GM18861 (cell line): ENCODE measurements at regions not wholly inside any gene's neighbourhood (a gene's known extent, or its start where the extent isn't known, plus 50 kb on each side); places are given as distances from the start of the nearest gene placed in this dataset.

Source experiments
- ATAC-seq: cut with Tn5 transposase; IDR thresholded peaks from one replicate; pipeline ENCODE4 v1.9.1; 2021; ENCODE audit not compliant: unreplicated experiment

DNA sequence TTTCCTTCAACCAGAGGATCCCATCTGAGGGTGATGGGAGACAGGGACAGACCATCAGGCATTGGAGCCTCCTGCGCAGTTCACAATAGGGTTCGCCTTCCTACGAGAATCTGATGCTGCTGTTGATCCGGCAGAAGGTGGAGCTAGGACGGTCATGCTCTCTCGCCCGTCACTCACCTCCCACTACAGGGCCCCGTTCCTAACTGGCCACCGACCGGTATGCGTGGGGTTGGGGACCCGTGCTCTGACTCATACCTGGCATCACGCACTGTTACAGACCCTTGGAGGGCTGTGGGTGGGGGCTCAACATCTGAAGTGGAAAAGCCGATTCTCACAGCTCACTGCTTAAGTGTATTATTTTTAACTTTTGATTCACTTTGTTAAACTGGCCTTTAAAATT, 402.3 kb downstream of the BRD1 start:
- ATAC-seq, result no peak

DNA sequence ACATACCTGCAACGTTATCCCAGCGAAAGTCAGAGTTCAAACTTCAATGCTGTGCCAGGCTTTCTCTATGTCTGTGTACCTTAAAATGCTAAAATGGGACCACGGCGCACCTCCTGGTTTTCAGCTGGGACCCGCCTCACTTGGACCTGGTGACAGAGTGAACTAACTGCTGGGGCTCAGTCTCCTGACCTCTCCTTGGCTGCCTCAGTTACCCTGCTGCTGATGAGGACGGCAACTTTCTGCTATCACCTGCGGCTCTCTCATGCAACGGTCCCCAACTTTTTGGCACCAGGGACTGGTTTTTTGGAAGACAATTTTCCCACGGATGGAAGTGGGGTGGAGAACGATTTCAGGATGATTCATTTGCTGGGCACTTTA, 402.8 kb downstream of the BRD1 start:
- no peak for ATAC-seq

DNA sequence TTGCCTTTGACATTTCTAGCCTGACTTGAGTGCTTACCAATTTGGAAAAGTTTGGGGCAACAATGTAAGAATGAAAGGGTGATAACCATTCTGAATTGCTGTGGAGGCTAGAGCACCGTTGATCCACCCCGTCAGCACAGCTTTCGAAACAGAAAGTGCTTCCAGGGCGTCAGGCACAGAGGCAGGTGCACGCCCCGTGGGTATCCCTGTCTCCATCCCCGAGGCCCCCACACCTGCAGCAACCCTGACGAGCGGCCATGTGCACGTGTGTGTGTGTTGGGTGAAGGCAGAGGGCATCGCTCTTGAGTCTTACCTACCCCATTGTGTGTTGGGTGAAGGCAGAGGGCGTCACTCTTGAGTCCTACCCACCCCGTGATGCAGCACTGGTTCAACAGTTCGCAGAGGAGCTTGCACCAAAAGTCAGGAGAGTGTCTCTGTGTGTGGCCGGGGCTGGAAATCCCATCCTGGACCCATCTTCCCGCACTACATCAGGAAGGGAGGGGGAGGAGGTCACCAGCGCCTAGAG, 404.5 kb downstream of the BRD1 start:
- no peak for ATAC-seq

DNA sequence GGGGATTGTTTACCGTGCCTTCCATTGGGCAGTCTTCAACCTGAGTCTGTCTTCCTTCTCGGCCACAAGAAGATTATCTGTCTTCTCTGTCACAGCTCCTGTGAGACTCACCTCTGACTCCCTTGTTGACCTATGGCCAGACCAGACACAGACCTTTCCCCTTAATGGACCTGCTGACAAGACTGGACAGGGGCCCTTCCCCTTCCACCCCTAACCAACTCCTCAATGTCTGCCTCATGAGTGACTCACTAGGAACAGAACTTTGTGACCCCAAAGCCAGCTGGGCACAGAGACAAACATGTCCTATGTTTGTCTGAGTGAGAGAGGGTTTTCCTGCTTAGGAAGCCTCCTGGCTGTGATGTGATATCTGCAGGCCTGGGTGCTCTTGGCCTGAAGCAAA, 405.0 kb downstream of the BRD1 start:
- no peak for ATAC-seq

DNA sequence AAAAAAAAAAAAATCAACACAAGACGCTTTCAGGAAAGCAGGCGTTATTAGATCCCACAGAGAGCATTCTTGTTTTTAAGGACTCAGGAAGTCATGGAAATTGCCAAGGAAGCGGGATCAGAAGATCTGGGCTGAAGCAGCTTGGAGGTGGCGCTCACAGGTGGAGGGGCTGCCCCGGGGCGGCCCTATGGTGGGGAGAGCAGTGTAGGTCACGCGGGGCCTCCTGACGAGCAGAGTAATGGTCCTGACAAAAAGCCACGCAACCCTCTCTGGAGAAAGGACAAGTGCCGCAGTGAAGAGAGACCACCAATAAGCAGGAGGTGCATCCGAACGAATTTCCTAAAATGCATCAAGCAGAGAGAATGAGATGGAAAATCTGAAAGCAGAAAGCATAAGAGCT, 407.0 kb downstream of the BRD1 start:
- ATAC-seq, result no peak

DNA sequence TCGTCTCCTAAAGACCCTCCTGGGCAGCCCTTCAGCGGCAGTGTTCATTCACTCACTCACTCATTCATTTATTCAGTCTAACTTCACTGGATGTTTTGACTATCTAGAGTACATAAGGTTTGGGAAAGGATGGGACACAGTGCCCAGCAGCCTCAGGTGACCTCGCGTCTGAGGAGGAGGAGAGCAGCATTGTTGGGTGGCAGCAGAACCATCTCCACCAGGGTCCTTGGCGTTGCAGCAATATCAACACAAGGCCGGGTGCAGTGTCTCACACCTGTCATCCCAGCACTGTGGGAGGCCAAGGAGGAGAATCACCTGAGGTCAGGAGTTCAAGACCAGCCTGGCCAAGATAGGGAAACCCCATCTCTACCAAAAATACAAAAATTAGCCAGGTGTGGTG, 408.0 kb downstream of the BRD1 start:
- no peak for ATAC-seq

DNA sequence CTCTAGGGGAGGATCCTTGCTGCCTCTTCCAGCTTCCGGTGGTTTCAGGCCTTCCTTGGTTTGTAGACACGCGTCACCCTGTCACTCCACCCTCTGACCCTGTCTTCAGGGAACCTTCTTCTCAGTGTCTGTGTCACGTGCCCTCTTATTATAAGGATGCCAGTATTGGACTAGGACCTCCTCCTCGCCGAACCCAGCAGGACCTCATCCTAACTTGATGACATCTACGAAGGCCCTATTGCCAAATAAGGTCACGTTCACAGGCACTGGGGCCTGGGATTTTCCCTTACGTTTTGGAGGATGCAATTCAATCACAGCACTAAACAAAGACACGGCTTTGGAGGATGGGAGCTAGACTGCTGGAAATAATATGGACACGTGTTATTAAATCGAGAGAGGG, 408.7 kb downstream of the BRD1 start:
- no peak for ATAC-seq

DNA sequence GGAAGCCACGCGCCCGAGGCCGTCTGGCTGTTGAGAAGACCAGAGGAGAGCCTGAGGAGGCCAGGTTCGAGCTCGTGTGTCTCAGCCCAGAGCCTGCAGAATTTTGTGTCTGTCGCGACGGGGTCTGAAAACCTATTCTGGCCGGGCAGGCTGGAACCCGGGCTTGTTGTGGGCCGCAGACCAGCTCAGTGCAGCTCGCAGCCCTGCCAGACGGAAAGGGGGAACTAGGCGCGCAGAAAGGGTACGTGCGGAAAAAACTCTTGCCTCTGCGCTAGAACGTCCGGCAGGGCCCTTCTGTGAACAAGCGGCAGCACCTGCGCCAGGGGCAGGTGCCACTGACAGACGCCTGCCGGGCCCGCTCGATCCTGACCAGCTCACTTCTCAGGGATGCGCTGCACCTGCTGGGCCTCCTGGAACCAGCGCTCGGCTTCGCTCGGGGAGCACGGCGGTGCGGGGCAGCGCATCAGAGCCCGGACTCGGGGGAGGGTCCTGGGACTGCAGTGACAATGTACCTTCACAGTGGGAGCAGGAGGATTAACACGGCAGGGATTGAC, 409.3 kb downstream of the BRD1 start:
- ATAC-seq, result no peak

DNA sequence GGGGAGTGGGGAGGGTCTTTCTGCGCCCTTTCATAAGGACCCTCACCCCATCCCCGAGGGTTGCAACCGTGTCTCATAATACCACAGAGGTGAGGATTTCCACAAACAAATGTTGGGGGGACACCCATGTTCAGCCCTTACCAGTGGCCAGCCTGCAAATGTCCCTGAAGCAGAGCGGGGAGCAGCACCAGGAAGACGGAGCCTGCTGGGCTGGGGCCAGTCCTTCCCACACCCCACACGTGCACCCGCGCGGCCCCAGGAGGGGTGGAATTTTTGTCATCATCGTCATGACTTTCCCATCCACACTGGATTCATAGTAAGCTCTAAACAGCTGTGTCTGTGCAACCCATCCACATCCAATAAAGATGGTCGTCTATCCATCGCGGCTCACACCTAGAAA, 409.8 kb downstream of the BRD1 start:
- ATAC-seq, result no peak

DNA sequence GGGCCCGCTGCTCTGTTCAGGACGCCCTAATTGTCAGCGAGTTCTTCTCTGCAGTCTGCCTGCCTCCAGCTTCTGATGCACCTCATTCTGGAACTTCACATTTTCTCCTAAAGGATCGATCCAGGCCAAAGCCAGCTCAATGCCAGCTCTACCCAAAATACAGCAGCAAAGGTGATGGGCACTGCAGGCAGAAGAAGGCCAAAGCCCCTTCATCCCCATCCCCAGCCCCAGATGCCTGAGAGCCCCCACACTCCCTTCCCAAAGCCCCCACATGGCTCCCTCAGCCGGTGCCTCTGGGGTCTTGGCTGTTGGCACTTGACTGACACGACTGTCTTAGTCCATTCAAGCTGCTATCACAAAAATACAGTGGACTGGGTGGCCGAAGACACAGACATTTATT, 410.3 kb downstream of the BRD1 start:
- no peak for ATAC-seq

DNA sequence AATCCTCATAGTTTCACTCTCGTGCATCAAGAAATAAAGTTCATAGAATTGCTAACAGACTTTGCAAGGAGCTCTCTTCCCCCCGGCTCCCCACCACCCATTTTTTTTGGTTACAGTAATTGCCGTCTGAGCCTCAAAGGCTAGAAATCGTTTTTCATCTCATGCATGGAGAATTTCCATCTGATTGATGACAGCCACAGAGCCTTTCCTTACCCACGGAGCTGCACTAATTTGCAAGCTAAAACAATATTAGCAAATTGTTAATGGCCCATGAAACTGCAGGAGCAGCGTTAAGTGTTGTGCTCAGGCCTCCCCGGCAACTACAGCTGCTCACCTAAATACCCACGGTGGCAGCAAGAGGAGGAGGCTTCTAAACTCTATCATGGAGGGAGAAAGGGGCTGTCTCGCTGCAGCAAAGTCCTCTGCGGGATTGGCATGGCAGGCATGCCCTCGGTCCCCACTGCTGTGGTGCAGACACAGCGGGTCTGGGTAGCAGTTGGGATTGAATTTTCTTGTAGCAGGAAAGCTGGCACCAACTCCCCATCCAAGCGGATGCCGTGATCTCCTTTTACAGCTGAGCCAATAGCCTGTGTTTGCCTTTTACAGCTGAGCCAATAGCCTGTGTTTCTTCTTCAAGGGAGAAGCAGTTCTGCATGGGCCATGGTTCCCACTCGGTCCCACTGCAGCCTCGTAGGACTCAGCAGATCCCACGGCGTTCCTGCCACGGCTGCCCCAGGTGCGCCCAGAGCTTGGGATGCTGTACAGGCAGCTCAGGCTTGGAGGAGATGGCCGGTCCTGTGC, 412.3 kb downstream of the BRD1 start:
- ATAC-seq, result no peak

DNA sequence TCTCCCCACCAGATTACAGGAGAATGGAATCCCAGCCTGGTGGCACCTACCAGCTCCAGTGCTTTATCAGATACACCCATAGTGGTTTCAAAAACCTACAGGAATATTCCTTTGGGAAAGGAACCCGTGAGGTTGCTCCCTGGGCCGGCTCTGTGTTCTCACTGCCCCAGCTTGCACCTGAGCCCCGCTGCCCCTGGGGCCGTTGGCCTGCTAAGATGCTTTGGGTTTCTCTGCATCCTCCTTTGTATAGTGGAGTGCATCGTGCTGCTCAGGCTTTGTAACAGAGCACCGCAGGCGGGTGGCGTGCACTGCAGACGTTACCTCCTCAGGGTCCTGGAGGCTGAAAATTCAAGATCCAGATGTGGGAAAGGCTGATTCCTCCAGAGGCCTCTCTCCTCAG, 414.1 kb downstream of the BRD1 start:
- ATAC-seq, result no peak

DNA sequence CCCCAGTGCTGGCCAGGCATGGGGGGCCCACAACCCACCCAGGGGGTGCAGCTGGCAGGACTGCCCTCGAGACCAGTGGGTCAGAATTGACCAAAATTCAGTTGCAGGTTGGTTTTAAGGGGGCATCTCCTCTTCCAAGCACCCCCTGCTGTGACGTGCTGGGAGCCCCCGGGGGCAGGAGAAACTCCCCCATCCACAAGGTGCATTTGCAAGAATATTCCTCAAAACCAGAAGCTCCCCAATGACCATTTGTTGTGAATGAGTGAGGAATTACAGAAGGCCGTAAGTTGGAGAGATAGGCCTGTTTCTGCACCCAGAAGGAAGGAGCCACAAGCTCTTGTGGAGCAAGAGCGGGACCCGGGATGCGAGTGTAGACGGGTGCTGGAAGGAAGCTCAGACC, 414.5 kb downstream of the BRD1 start:
- no peak for ATAC-seq

DNA sequence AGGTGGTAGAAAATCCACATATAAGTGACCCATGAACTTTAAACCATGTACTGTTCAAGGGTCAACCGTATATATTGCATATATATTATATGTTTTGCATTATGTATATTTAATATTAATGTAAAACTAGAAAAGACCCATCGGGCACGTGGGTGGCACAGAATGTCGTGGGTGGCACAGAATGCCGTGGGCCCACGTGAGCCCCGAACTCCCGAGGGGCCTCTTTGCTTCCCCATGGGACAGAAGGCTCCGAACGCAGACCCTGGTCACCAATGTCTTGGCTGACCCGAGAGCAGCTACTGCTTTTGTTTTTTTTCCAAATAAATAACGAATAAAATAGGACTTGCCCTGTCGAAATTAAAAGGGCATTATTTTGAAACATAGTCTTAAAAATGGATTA, 415.4 kb downstream of the BRD1 start:
- no peak for ATAC-seq

DNA sequence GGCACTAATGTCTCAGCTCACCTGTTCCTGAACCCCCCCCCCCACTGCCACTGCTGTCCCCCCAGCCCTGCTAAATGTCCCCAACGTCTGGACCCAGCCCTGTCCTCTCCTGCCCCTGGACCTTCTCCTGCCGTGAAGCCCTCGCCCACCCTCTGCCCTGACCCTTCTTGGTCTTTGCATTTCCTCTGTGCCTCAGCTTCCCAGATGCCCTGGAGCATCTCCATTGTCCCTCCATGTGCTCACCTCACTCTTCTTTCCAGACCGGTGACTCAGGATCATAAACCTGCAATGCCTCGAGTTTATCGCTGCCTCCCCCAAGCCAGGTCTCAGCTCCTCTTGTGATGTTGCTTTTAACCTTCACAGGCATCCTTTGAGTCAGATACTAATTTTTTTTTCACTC, 416.4 kb downstream of the BRD1 start:
- no peak for ATAC-seq

DNA sequence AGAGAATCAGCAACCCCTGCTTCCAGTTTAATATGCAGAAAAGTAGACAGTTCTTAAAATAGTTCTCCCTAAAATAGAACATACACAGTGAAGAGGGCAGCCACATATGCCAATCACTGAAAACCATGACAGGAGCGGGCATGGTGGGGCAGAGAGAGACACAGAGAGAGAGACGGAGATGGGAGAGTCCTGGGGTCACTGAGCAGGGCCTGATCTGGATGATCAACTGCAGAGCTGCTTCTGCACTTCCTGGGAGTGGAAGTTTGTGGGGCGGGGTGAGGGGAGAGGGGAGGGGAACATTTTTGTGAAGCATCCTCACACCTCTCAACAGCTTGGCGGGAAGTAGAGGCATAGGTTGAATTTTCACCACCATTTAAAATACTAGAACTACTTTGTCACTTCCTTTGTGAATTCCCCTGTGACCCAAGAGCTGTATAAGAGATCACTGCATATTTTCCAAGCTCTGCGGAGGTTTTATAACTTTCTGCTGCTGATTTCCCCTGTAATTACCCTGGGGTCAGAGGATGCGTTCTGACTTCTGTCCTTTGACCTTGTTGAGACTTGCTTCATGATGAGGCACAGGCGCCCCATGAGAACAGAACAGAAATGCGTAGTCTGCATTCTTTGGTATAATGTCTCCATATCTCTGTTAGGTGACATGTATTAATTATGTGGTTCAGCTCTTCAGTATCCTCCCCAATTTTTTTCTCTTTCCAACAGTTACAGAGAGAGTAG, 419.4 kb downstream of the BRD1 start:
- ATAC-seq, result no peak

DNA sequence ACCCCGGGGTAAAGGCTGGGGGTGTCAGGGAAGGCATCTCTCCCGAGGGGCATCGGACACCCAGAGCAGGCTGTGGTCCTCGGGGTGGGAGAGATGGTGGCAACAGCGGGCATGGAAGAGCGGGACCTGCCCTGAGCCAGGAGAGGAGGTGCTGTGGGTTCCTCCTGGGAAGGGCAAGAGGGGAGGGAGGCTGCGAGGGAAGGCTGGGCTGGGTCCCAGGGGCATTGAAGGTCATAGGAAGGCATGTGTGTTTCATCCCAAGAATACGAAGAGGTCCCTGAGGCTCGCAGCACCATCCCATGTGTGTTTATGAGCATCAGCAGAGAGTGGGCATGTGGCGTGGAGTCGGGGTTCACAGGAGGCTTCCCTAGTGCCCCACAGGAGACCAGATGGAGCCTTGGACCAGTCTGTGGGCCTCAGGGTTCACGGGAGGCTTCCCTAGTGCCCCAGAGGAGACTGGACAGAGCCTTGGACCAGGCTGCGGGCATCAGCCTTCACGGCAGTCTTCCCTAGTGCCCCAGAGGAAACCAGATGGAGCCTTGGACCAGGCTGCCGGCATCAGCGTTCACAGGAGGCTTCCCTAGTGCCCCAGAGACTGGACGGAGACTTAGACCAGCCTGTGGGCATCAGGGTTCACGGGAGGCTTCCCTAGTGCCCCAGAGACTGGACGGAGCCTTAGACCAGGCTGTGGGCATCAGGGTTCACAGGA, 420.6 kb downstream of the BRD1 start:
- ATAC-seq, result no peak

DNA sequence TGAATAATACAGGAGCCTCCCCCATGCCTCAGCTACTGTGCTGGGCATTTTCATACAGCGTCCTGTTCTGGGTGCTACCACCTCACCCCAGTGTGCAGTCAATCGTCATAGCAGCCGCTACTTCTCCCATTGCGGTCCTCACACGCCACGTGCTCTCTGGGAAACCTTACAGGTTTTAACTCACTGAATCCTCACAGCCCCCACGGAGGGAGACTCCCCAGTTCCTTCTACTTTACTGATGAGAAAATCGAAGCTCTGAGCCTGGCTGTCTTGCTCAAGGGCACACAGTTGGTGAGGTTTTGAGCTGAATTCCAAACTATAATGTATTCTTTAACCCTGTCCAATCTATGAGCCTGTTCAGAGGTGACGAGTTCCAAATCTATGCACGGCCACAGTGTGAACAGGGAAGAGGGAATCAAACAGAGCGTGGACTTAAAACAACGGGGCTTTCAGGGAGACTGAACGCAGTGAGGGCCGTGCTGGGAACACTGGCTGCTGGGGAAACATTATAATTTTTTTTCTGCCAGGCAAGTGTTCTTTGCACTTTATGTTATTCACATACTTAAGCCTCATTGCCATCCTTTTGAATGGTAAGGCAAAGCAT, 421.5 kb downstream of the BRD1 start:
- ATAC-seq, result no peak

DNA sequence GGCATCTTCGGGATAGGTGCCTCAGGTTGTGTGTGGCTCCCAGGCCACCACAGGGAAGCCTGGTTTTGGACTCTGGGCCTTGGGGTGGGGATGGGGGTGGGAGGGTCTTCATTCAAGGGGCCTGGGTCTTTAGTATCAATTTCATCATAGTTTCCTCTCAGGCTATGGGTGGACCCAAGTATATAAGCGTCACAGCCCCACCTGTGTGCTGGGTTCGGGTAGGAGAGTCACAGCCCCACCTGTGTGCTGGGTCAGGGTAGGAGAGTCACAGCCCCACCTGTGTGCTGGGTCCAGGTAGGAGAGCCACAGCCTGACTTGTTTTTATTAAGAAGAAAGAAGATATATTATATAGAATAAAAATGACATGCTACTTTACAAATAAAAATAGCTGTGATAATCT, 422.1 kb downstream of the BRD1 start:
- no peak for ATAC-seq

DNA sequence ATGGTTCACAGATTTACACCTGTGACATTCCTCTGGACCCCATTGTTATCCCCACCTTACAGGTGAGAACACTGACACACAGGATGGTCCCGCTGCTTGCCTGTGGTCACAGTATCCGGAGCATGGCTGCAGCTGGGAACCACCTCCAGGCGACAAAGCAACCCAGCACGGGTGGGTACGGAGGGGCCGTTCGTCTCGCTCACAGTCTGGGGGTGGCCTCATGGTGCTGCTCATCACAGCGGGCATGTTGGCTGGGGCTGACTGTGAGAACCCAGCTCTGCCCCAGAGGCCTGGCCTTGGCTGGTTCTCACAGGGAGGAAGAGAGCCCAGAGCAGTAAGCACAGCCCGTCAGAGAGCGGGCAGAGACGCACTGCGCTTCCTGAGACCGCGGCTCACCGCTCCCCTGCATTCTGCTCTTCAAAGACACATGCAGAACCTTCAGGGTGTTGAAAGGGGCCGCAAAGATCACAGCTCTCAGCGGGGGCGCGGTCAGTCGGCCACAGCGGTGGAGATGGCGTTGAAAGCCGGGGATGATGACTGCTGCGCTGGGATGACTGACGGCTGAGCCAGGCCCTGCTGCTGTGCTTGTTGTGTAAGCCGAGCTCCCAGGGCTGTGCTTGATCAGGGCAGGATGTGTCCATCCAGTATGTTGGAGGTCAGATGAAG, 423.0 kb downstream of the BRD1 start:
- no peak for ATAC-seq

DNA sequence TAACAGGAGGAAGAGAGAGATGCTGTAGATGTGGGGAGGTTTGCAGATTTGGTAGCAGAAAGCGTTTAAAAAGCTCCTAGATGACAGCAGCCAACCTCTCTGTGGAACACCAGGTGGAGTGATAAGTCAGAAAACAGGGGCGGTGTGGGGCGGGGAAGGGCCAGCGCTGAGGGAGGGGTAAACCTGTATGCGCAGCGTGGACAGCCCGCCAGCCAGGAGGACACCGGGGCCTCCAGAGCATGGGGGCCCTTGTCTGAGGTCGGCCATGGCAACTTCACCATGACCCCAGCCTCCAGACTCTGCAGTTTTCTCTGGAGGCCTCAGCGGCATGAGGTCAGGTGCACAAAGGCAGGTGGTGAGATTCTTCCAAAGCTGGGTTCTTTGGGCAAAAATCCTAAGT, 423.7 kb downstream of the BRD1 start:
- no peak for ATAC-seq
